GM13977 (cell line): ENCODE measurements at regions not wholly inside any gene's neighbourhood (a gene's known extent, or its start where the extent isn't known, plus 50 kb on each side); places are given as distances from the start of the nearest gene placed in this dataset.

ENCODE experiments used
- DNase-seq: peaks from one replicate; pipeline ENCODE4 v3.0.0; 2012; ENCODE audit warnings: low spot score
- CTCF ChIP-seq: IDR thresholded peaks from 2 replicates; pipeline ENCODE4 v1.5.1; 2012; ENCODE audit warnings: mild to moderate bottlenecking, control low read depth; ENCODE audit not compliant: insufficient read depth; ENCODE audit errors: extremely low read depth, missing control alignments
- in situ Hi-C: fragments of 300-500 bp; cut with MboI; formaldehyde crosslinking; loops from one replicate; pipeline ENCODE4 v1.12.0; 2022; ENCODE audit warnings: low sequenced_read_pairs, low pct_unique_long_range_greater_than_20kb, mixed read lengths, inconsistent platforms; ENCODE audit not compliant: unreplicated experiment

- no peak for DNase-seq
- in situ Hi-C loops, result no loop called here
- no peak for TF ChIP-seq CTCF
Measured at GRCh38 chr5:158265931-158266700, 407.2 kb upstream of the CLINT1 start.

GRCh38 chr5:158265346-158265745, 406.4 kb upstream of the CLINT1 start:
- no peak for DNase-seq
- TF ChIP-seq CTCF, result no peak
- in situ Hi-C loops, result no loop called here

GRCh38 chr5:158264264-158264663, 405.3 kb upstream of the CLINT1 start:
- no peak for DNase-seq
- in situ Hi-C loops, result no loop called here
- no peak for TF ChIP-seq CTCF

- TF ChIP-seq CTCF, result no peak
- DNase-seq, result no peak
- in situ Hi-C loops, result no loop called here
Measured at GRCh38 chr5:158261674-158262367, 402.9 kb upstream of the CLINT1 start.

GRCh38 chr5:158256096-158256495, 397.2 kb upstream of the CLINT1 start:
- DNase-seq, result no peak
- TF ChIP-seq CTCF, result no peak
- in situ Hi-C loops, result no loop called here

GRCh38 chr5:158255609-158256008, 396.7 kb upstream of the CLINT1 start:
- TF ChIP-seq CTCF, result no peak
- in situ Hi-C loops, result no loop called here
- no peak for DNase-seq
